GM12878 (cell line): ENCODE measurements at regions not wholly inside any gene's neighbourhood (a gene's known extent, or its start where the extent isn't known, plus 50 kb on each side); places are given as distances from the start of the nearest gene placed in this dataset.

Source experiments
- POLR2A ChIP-seq: IDR thresholded peaks from 2 replicates; pipeline ENCODE4 v1.6.1; 2011; ENCODE audit warnings: low read depth, mild to moderate bottlenecking, low read length
- TAF1 ChIP-seq: IDR thresholded peaks from 2 replicates; pipeline ENCODE4 v1.6.1; 2011; ENCODE audit warnings: mild to moderate bottlenecking, low read depth, low read length, borderline replicate concordance
- TF ChIP-seq, protein P1 (sequence below), 3 experiments: IDR thresholded peaks in 2 of 3; conservative IDR thresholded peaks in 1 of 3; 2 replicates each; pipeline ENCODE4 v1.5.1; 2011; ENCODE audit warnings: low read depth in 3 of 3, low read length in 3 of 3, mild to moderate bottlenecking in 3 of 3, control low read depth in 2 of 3, moderate library complexity in 2 of 3, inconsistent platforms in 1 of 3, mixed read lengths in 1 of 3; ENCODE audit not compliant: control insufficient read depth in 2 of 3, insufficient read depth in 1 of 3; ENCODE audit errors: extremely low read depth in 1 of 3

DNA sequence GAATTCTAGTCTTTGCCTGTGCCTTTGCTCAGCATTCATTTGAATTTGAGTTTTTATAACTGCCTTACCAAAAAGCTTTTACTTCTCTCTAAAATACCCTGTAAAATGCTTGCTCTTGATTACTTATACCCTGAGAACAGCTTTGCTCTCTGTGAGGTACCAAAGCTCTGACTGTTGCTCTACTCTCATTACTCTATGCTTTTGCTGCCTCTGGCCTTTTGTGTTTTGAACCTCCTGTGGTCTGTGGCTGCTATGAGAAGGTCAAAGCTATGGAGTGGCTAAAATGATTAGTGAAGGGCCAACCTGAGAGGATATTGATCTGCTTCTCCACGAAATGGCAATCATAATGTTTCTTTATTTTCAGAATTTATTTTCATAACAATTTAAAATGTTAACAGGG is 375.6 kb upstream of the IMPG1 start:
- TF ChIP-seq POLR2A = no peak
- TF ChIP-seq, protein P1, sequence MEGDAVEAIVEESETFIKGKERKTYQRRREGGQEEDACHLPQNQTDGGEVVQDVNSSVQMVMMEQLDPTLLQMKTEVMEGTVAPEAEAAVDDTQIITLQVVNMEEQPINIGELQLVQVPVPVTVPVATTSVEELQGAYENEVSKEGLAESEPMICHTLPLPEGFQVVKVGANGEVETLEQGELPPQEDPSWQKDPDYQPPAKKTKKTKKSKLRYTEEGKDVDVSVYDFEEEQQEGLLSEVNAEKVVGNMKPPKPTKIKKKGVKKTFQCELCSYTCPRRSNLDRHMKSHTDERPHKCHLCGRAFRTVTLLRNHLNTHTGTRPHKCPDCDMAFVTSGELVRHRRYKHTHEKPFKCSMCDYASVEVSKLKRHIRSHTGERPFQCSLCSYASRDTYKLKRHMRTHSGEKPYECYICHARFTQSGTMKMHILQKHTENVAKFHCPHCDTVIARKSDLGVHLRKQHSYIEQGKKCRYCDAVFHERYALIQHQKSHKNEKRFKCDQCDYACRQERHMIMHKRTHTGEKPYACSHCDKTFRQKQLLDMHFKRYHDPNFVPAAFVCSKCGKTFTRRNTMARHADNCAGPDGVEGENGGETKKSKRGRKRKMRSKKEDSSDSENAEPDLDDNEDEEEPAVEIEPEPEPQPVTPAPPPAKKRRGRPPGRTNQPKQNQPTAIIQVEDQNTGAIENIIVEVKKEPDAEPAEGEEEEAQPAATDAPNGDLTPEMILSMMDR (IDR thresholded peaks at IDR 0.05 in 2 of 3, conservative IDR thresholded peaks at IDR 0.05 in 1 of 3; ENCODE audit: control insufficient read depth in 2 of 3, extremely low read depth in 1 of 3, insufficient read depth in 1 of 3, low read depth in 3 of 3, low read length in 3 of 3) = no peak
- no peak for TF ChIP-seq TAF1
